ENCODE measurements at regions not wholly inside any gene's neighbourhood (a gene's known extent, or its start where the extent isn't known, plus 50 kb on each side); places are given as distances from the start of the nearest gene placed in this dataset.

DNA sequence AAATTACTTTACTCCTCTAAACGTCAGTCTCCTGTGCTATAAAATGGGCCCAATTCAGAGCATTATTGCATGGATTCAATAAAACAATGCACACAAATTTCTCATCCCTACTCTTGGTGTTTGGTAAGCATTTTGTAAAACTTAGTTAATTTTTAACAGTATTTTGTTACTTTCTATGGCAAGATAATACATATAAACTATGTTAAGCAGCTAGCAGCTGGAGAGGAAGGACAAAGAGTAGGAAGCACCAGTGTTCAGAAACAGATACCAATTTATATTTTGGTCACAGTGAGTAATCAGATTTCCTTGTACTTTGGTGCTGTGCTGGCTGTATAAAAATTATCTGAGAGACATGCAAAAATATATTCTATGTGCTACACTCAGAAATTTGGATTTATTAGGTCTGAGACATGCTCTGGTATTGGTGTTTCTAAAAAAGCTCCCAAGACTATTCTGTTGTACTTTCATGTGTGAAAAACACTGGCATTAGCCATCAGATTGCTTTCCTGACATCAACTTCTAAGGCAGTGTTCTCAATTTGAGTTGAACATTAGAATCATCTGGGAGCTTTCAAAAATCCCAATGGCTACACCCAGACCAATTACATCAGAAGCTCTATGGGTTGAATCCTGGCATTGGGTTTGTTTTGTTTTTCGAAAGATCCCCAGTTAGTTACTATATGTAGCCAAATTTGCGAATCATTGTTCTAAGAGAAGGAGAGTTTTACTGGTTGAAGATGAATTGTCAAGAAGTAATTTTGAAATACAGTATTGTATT lies 100.3 kb upstream of the C1orf87 start:
- no peak for DNase-seq (ENCODE audit: low spot score)

DNA sequence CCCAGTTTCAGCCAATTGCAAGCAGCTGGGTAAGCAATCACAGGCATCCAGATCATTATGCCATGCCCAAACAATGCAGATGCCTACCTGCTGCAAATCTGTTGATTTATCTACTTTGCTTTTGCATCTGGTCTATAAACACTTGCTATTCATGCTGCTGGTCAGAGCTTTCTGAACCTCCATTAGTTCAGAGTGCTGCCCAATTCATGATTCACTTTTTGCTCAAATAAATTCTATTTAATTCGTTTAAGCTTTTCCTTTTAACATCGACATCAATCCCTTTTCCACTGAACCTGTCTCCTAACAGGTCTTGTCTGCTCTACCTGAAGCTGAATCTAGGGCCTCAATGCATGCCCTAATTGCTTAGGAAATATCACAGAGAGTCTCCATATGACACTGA lies 99.4 kb upstream of the C1orf87 start:
- DNase-seq (ENCODE audit: low spot score), result no peak

DNA sequence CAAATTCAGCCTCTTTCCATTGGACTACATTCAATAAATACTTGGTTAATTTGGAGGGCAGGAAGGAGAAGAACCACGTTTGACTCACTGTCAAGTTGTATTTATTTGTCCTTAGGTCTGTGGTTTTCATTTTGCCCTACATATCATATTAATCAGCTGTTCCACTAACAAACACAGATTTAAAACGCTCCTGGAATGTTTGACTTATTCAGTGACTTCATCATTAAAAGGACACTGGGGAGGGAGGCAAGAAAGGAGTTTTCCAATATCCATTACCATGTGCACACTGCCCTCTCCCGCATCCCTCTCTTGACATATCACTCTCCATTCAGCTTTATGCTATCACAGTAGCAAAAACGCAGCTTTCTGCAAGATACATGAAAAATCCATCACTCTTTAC lies 98.2 kb upstream of the C1orf87 start:
- DNase-seq (ENCODE audit: low spot score), result no peak

DNA sequence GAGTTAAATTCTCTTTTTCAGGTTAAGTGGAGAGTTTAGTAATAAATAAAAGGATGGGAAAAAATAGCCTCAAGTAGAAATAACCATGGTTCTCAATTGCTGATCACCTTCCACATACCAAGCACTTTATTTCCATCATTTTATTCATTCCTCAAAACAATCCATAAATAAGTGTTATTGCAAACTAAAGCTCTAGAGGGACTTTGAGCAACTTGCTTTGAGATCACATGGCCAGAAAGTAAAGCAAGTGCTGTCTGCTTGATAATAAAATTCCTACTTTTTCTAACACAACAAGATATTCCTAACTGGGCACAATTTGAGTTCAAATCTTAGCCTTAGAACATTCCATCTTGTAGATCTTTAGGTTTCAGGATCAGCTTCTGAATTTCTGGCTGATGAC lies 97.1 kb upstream of the C1orf87 start:
- no peak for DNase-seq (ENCODE audit: low spot score)

DNA sequence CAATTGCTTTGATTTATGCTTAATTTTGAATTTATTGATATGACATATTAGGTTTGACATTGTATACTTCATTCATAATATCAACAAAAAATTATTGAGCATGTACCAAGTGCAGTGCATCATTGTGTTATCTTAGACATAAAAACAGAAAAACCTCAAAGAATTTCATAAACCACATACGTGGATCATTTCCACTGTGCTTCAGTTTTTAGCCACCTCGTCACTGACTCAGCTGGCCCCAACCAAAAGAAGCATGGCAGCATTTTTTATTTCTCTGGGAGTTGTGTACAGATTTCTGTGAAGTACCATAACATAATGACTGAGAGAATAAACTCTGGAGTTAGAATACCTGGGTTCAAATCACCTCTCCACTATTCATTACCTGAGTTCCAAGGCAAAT lies 95.6 kb upstream of the C1orf87 start:
- no peak for DNase-seq (ENCODE audit: low spot score)

DNA sequence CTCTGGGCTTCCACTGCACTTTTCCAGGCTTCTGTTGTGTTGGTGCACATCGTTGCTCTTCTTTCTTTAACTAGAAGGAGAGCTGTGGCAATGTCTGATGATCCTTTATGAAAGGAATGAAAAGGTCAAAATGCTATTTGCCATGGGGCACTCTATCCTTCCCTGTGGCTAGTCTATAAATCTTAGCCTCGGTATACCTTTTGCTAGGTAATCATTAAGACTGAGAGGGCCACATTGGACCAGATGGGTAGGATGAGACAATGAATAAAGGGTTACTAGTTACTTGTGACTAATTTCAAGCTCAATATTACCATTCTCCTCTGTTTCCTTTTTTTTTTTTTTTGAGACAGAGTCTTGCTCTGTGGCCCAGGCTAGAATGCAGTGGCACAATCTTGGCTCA lies 89.4 kb upstream of the C1orf87 start:
- DNase-seq (ENCODE audit: low spot score), result no peak

DNA sequence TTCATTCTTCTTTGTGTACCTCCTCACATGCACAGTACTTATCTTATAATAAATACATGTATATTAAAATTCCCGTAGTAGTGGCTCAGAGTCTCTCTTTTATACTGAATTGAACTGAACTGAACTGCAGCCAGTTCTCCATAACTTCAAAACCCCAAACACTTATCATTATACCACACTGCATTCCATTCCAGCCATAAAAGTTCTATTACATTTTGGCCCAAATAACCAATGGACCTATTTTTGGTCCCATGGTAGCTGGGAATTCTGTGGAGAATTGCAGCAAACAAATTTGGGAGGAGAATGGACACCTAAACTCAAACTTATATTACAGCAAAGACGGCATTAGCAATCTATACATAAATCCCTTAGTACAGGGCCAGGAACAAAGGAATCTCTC lies 86.6 kb upstream of the C1orf87 start:
- DNase-seq (ENCODE audit: low spot score), result no peak

DNA sequence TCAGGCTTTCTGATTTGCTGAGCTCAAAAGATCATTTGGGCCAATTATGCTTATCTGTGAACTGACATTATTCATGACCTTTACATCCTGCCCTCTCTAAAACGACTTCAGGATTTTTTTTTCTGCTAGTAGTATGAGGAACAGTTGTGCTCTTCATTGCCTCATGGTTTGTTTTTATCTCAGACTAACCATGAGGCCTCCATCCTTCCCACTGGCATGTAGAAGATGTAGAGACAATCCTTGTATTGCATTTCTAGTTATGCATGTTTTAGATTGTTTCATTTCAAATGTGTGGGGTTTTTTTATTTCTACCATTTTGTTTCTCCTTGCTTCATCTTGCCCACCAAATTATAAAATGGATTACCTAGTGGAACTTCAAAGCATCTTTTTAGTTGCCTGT lies 82.8 kb upstream of the C1orf87 start:
- no peak for DNase-seq (ENCODE audit: low spot score)

DNA sequence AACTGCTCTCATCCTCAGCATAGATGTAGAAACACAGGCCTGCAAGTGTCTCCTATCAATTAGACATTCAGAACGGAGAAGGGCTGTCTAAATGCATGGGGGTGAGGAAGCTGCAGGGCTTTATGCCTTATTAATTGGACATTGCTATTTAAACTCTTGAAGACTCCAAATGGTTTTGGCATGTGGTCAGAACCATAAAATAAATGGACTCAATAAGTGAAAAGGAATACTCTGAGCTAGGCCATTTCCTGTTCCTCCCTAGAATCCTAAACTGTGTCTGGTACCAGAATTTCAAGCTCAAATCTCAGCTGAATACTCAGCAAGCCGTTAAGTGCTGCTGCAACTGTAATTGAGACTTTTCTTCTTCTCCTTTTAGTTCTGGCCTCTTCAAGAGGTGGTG lies 80.4 kb upstream of the C1orf87 start:
- DNase-seq (ENCODE audit: low spot score), result no peak

DNA sequence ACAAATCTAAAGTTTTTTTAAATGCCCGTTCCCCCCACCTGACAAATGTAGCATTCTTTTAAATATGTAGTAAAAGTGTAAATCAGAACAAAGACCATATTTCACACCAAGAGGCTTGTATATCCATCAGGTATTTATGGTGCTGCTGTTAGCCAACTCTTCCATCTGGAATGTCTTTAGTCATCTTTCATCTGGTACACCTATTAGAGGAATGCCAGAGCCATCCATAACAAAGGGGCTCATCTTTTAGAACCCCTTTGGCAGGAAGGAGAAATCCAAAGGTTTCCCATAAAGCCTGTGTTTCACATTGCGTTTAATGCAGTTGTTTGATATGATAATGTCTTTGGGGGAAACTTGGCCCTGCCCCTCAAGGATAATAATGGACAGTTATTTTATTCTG lies 79.3 kb upstream of the C1orf87 start:
- no peak for DNase-seq (ENCODE audit: low spot score)

DNA sequence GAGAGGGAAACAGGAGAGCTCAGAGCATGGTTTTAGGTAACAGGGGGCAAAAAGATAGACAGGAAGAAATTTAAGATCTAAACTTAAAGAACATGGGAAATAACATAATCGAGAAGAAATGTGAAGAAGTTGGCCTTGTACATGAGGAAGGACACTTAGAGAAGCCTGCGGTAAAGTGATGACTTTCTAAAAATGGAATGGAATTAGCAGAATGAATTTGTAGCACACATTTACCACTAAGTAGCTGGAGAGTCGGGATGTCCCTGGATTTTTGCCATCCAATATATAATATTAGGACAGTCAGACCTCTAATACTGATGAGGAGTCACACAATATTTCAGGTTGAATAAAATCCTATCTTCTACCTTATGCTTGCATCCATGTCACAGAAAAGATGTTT lies 77.7 kb upstream of the C1orf87 start:
- no peak for DNase-seq (ENCODE audit: low spot score)

DNA sequence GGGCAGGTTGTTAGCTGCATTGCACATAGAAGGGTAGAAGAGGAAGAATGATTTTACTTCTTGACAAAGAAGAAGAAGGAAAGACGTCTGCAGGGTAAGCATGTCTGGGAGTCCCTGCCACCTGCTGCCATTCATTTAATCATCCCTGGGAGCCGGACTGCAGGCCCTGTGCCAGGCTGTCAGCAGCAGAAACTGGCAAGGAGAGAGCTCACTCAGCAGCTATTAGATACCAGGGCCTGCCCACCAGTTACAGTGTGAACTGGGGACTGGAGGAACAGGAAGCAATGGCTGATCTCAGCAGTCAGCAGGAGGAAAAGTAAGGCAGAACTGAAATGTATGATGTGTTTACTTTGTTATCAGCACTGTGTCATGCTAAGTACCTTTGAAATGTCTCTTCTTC lies 75.7 kb upstream of the C1orf87 start:
- no peak for DNase-seq (ENCODE audit: low spot score)

DNA sequence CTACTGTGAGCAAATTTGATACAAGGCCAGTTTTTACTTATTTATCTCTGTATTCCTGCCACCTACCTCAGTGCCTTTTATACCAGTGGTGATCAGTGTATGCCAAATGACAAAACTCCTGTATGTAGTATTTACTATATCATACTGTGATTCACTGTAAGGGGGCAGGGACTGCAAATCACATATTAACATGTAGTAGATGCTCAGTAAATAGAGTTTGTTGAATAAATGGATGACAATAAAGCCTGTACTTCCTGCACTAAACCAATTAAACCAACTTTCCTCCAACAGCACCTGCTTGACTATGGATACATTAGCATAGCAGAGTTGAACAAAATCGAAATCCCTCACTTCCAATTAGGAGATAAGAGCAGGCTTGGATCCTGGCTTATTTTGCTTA lies 73.3 kb upstream of the C1orf87 start:
- DNase-seq (ENCODE audit: low spot score), result no peak

DNA sequence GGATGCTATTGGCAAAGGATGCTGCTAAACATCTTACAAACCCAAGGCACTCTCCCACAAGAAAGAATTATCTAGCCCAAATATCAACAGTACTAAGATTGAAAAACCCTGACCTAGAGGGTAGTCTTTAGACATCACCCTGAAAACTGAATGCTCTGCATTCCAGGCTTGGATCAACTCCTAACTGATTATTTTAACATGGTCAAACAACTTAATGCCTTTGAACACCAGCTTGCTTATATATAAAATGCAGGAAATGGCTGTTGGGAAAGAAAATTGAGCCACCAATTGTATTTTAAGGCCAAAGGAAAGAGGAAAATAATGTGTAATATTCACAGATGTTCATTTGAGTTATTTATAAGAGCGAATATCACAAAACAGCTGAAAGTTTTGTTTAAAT lies 72.2 kb upstream of the C1orf87 start:
- DNase-seq (ENCODE audit: low spot score), result no peak

DNA sequence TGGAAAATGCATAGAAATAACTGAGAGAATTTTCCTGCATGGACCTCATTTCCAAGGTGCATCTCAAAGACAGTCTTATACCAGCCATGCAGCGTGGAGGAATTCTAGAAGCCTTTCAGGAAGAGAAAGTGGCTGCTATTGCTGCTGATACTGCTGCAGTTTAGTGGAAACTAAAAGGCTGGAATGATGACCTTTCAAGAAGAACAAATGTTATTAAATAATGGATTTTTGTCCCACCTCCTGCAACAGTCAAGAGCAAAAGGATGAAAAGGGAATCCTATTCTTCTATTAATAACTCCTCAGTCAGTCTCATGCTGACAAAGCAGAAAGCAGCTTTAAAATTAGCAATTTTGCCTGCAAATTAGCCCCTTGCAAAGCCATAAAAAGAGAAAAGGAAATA lies 68.2 kb upstream of the C1orf87 start:
- no peak for DNase-seq (ENCODE audit: low spot score)

DNA sequence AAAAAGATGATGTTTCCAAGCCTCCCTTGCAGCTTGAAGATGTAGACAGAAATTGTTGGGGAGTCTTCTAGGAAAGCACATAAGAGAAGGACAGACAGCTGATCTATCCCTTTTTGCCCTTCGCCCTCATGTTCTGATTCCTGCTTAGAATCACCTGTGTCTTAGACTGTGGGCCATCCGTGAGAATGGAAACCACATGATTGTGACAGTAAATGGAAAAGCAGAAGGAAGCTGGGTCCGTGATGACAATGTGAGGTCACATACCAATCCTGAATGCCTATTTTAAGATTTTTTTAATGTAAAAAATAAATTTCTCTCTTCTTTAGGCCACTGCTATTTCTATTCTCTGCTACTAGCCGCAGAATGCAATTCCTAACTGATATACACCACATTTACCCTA lies 67.7 kb upstream of the C1orf87 start:
- no peak for DNase-seq (ENCODE audit: low spot score)

DNA sequence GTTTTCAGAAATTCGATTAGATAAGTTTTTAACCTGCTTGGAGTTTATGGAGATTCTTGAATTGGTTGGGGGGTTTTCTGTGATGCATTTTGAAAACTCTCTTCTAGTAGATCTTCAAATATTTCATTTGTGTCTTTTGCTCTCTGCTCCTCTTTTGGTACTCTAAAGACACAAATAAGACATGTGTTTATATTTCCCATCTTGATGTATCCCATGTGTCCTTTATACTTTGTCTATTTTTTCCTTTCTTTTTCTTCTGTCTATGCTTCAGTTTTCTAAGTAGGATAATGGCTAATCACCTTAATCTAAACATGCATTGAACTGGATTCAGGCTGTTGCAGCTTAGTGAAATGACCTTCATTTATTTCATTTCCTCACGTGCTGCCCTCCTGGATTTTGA lies 63.8 kb upstream of the C1orf87 start:
- no peak for DNase-seq (ENCODE audit: low spot score)

DNA sequence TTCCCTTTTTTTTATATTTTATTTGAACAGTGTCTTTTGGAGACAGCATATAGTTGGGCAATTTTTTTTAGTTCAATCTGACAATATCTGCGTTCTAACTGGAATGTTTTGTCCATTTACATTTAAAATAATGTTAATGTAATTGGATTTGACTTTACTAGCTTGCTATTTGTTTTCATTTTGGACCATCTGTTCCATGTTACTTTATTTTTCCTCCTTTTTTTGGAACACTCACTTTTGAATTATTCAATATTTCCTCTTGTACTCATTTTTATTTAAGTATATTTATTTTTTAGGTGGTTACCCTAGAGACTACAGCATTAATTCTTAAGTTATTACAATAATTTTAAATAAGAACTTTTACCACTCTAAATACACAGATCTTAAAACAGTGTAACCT lies 62.8 kb upstream of the C1orf87 start:
- no peak for DNase-seq (ENCODE audit: low spot score)

DNA sequence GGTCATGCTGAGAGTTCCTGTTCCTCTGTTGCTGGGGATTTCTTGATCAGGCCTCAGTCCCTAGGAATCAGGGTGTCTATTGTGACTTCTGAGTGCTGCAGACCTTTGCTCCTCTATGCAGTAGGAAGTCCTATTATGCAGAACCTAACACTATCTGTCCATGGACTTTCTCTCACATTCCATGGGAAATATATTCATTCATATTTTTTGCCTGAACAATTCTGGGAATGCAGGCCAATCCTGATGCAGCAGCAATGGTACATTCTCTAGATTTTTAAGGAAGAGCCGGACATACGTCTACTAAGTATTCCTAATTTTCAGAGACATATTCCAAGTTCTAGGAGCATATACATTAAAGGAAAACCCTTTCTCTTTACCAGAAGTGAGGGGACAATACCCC lies 61.1 kb upstream of the C1orf87 start:
- no peak for DNase-seq (ENCODE audit: low spot score)

DNA sequence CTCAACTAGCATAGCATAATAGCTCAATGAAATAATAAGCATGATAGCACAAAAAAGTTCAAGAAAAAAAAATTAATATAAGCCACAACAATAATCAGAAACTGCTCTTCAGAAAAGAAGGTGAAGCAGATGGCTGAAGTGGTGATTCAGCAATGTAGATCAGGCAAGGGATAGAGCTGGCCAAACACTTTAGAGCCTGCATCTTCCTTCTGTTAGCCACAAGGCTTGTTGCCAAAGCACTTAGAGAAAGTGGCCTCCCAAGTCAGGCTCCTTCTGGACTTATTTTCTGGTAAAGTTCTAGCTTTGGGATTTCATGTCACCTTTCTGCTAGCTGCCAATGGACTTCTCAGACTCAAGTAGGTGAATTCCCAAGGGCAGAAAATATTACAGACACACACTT lies 60.3 kb upstream of the C1orf87 start:
- DNase-seq (ENCODE audit: low spot score), result no peak

DNA sequence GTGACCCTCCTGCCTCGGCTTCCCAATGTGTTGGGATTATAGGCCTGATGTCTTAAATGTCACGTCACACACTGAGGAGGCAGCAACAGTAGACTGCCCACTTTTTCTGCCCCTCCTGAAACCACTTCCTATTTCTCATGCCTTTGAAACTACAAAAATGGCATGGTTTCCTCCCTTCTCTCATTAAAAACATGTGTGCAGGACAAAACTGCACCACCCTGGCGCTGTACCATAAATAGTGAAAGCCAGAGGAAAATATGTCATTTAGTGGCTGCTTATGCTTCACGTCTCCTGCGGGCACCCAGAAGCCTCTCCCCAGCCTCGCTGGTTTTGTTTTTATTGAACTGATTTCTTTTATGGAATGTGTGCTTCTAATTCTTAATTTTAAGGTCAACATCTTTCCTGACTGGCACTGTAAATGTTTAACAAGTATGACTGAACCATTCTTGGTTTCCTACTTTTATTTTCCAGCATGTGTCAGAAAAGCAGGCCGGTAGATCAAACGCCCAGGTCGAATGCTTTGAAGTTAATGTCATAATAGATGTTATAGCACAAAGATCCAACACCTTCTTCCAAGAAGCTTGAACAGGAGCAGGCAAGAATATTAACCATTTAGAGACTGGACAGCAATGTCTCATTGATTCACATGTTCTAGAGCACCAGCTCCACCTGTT lies 59.6 kb upstream of the C1orf87 start:
- DNase-seq (ENCODE audit: low spot score), result no peak

DNA sequence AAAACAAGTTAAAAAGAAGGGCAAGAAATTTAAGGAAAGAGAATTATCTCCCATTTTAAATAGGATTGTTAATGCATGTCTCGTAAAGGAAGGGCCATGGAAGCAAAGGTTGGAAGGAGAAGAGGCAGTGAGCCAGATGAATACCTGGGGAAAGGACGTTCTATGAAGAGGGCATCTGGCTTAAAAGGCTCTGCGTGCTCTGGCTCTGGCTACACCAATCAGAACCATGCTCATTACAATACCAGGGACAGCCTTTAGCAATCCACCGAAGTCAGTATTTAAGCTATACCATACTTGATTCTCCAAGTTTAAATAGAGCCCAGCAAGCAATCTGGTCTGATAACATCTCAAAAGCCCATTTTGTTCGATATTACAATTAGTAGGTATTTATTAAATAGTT lies 58.5 kb upstream of the C1orf87 start:
- DNase-seq (ENCODE audit: low spot score), result no peak

DNA sequence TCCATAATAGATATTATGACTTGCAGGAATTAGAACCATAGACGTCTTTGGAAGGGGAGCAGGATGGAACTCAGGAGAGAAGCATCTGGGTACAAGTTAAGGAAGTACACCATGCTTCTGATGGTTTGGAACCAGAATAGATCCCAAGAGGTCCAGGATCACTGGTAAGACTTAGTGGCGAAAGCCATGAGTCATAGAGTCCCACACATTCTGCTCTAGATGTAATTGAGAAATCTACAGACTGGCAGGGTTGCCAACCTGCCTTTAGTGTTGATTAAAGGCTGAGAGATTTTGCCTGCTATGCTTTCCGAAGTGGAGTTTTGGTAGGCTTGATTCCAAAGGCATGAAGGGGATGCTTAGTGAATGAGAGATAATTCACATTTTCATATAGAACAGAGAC lies 57.1 kb upstream of the C1orf87 start:
- DNase-seq (ENCODE audit: low spot score), result no peak

DNA sequence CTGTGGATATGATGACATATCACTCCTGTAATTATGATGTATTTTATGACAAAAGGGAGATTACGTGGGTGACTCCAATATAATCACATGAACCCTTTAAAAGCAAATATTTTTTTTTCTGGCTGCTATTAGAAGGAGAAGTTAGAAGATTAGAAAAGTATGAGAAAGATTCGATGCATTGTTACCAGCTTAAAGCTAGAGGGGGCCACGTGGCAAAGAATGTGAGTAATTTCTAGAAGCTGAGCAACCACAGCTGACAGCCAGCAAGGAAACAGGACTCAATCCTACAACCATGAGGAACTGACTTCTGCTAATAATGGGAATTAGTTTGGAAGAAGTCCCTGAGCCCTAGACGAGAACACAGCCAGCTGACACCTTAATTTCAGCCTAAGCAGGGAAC lies 56.3 kb upstream of the C1orf87 start:
- no peak for DNase-seq (ENCODE audit: low spot score)
